Panc1 (cell line): ENCODE measurements at regions not wholly inside any gene's neighbourhood (a gene's known extent, or its start where the extent isn't known, plus 50 kb on each side); places are given as distances from the start of the nearest gene placed in this dataset.

Source experiments
- CTCF ChIP-seq: fragments of 450-650 bp; IDR thresholded peaks from 2 replicates; pipeline ENCODE4 v1.5.1; 2017; ENCODE audit warnings: mild to moderate bottlenecking
- POLR2AphosphoS5 ChIP-seq: IDR thresholded peaks from 2 replicates; pipeline ENCODE4 v1.6.1; 2012; ENCODE audit warnings: mild to moderate bottlenecking, low read depth, low read length, moderate library complexity
- SIN3A ChIP-seq: IDR thresholded peaks from 2 replicates; pipeline ENCODE4 v1.6.1; 2012; ENCODE audit warnings: low read depth, mild to moderate bottlenecking, low read length, moderate library complexity, borderline replicate concordance; ENCODE audit not compliant: insufficient read depth

GRCh38 chr7:34208878-34209621, 303.7 kb downstream of the BMPER start:
- TF ChIP-seq CTCF, result no peak
- TF ChIP-seq POLR2AphosphoS5, result no peak
- no peak for TF ChIP-seq SIN3A
